ENCODE measurements at regions not wholly inside any gene's neighbourhood (a gene's known extent, or its start where the extent isn't known, plus 50 kb on each side); places are given as distances from the start of the nearest gene placed in this dataset.

GRCh38 chr4:167721617-167722486, 370.5 kb upstream of the ANXA10 start:
- TF ChIP-seq EZH2phosphoT487 (IDR thresholded peaks at IDR 0.05; ENCODE audit: insufficient read depth, low read depth) (no peak), EZH2 (IDR thresholded peaks at IDR 0.05; ENCODE audit: insufficient read depth, poor library complexity, severe bottlenecking) (no peak)
